ENCODE measurements at regions not wholly inside any gene's neighbourhood (a gene's known extent, or its start where the extent isn't known, plus 50 kb on each side); places are given as distances from the start of the nearest gene placed in this dataset.

GRCh38 chr17:71110326-71110725 is 941.0 kb downstream of the KCNJ2 start (continued):
- TF ChIP-seq CBX5 (IDR thresholded peaks at IDR 0.05; ENCODE audit: low read depth, low read length): no peak
- TF ChIP-seq KDM5A (IDR thresholded peaks at IDR 0.05; ENCODE audit: low read length): no peak
- TF ChIP-seq ASH2L (IDR thresholded peaks at IDR 0.05; ENCODE audit: low read length): no peak
- no peak for TF ChIP-seq SP1 (IDR thresholded peaks at IDR 0.05; ENCODE audit: low read depth, low read length)
- TF ChIP-seq NANOG (IDR thresholded peaks at IDR 0.05; ENCODE audit: insufficient read depth, low read depth, low read length, poor library complexity, severe bottlenecking): no peak
- TF ChIP-seq FOSL1 (IDR thresholded peaks at IDR 0.05; ENCODE audit: insufficient read depth, low read depth, low read length): no peak
